SK-N-SH (cell line): ENCODE measurements at regions not wholly inside any gene's neighbourhood (a gene's known extent, or its start where the extent isn't known, plus 50 kb on each side); places are given as distances from the start of the nearest gene placed in this dataset.

Experiments used
- CTCF ChIA-PET: fragments of 300-600, 350-600 bp; formaldehyde crosslinking; extraction: SDS; loops from one replicate; lab custom pipeline; 2021; lab: Yijun Ruan, JAX
- POLR2A ChIA-PET: fragments of 350-600 bp; sonication (Branson Sonifier 250); formaldehyde crosslinking; extraction: SDS; loops from one replicate; lab custom pipeline; 2020; ENCODE audit warnings: antibody characterized with exemption, inconsistent platforms; lab: Yijun Ruan, JAX
- DNase-seq: peaks from one replicate; pipeline ENCODE4 v3.0.0; 2012
- H2AFZ ChIP-seq: fragments of 200-600 bp; sonication (generic); 2 replicates; pipeline ENCODE4 v1.8.1; 2016; ENCODE audit warnings: antibody characterized with exemption, mild to moderate bottlenecking, low read depth
- H3F3A ChIP-seq: fragments of 200-600 bp; sonication (generic); replicated peaks from 2 replicates; pipeline ENCODE3; 2016; ENCODE audit warnings: antibody characterized with exemption, mild to moderate bottlenecking; ENCODE audit not compliant: insufficient read depth
- H3K27ac ChIP-seq, 2 experiments: fragments of 200-500 bp in 1 of 2; fragments of 200-600 bp in 1 of 2; sonication (Bioruptor generic) in 1 of 2; sonication (generic), shearing (Covaris generic) in 1 of 2; 2 replicates each; pipeline versions ENCODE4 v1.5.1 to v1.6.1; 2014 to 2016; ENCODE audit warnings: low read depth in 2 of 2, inconsistent platforms in 1 of 2, low read length in 1 of 2, mild to moderate bottlenecking in 1 of 2, mixed read lengths in 1 of 2
- H3K27me3 ChIP-seq: fragments of 200-600 bp; sonication (generic), shearing (Covaris generic); 2 replicates; pipeline ENCODE4 v1.6.1; 2016; ENCODE audit warnings: mixed run types; ENCODE audit not compliant: insufficient read depth
- H3K36me3 ChIP-seq, 2 experiments: fragments of 200-500 bp in 1 of 2; fragments of 200-600 bp in 1 of 2; sonication (Bioruptor generic) in 1 of 2; sonication (generic) in 1 of 2; replicated peaks in 1 of 2; 2 replicates each; pipeline versions ENCODE3 to v1.5.1; 2014 to 2016; ENCODE audit warnings: low read length in 1 of 2, mild to moderate bottlenecking in 1 of 2; ENCODE audit not compliant: insufficient read depth in 2 of 2, control insufficient read depth in 1 of 2
- H3K4me1 ChIP-seq, 2 experiments: fragments of 200-500 bp in 1 of 2; fragments of 200-600 bp in 1 of 2; sonication (Bioruptor generic) in 1 of 2; sonication (generic), shearing (Covaris generic) in 1 of 2; 2 replicates each; pipeline versions ENCODE4 v1.5.1 to v1.6.1; 2014 to 2016; ENCODE audit warnings: low read depth in 1 of 2, low read length in 1 of 2, mixed run types in 1 of 2; ENCODE audit not compliant: insufficient read depth in 2 of 2, control insufficient read depth in 1 of 2
- H3K4me2 ChIP-seq: fragments of 200-600 bp; sonication (generic), shearing (Covaris generic); 2 replicates; pipeline ENCODE4 v1.6.1; 2017; ENCODE audit warnings: mixed run types
- H3K4me3 ChIP-seq, 2 experiments: fragments of 200-500 bp in 1 of 2; fragments of 200-600 bp in 1 of 2; sonication (Bioruptor generic) in 1 of 2; sonication (generic), shearing (Covaris generic) in 1 of 2; 2 replicates each; pipeline versions ENCODE4 v1.5.1 to v1.8.1; 2014 to 2016; ENCODE audit warnings: low read depth in 2 of 2, inconsistent platforms in 1 of 2, low read length in 1 of 2, mild to moderate bottlenecking in 1 of 2, mixed read lengths in 1 of 2, moderate library complexity in 1 of 2
- H3K79me2 ChIP-seq: fragments of 200-600 bp; sonication (generic); 2 replicates; pipeline ENCODE4 v1.8.1; 2017; ENCODE audit warnings: mild to moderate bottlenecking; ENCODE audit not compliant: insufficient read depth
- H3K9ac ChIP-seq: fragments of 200-600 bp; sonication (generic); 2 replicates; pipeline ENCODE4 v1.6.1; 2017; ENCODE audit warnings: mixed run types
- H3K9me2 ChIP-seq: fragments of 200-600 bp; sonication (generic); 2 replicates; pipeline ENCODE4 v1.6.1; 2017; ENCODE audit warnings: mixed run types
- H3K9me3 ChIP-seq: fragments of 200-600 bp; sonication (generic); 2 replicates; pipeline ENCODE4 v1.6.1; 2017; ENCODE audit warnings: mixed run types, mild to moderate bottlenecking, moderate library complexity
- H4K20me1 ChIP-seq: fragments of 200-600 bp; sonication (generic); 2 replicates; pipeline ENCODE4 v1.6.1; 2017; ENCODE audit warnings: mild to moderate bottlenecking, mixed run types; ENCODE audit not compliant: insufficient read depth
- CHD2 ChIP-seq: fragments of 150-350 bp; IDR thresholded peaks from 2 replicates; pipeline ENCODE4 v1.6.1; 2018; ENCODE audit warnings: low read length; ENCODE audit not compliant: partially characterized antibody
- EP300 ChIP-seq, 2 experiments: IDR thresholded peaks; 2 replicates each; pipeline versions ENCODE4 v1.4.0 to v1.6.1; 2012; ENCODE audit warnings: borderline replicate concordance in 1 of 2, low read depth in 1 of 2, low read length in 1 of 2
- GABPA ChIP-seq: IDR thresholded peaks from 2 replicates; pipeline ENCODE4 v1.4.0; 2012; ENCODE audit warnings: low read depth, mild to moderate bottlenecking
- GATA2 ChIP-seq: sonication (generic); formaldehyde crosslinking; IDR thresholded peaks from 2 replicates; pipeline ENCODE4 v1.5.0; 2020; ENCODE audit warnings: mild to moderate bottlenecking, missing genetic modification reagents
- IRF3 ChIP-seq: fragments of 150-350 bp; IDR thresholded peaks from 2 replicates; pipeline ENCODE4 v1.6.1; 2016; ENCODE audit warnings: mild to moderate bottlenecking, low read depth, low read length
- MEF2A ChIP-seq: IDR thresholded peaks from 2 replicates; pipeline ENCODE4 v1.4.0; 2012; ENCODE audit warnings: low read depth, borderline replicate concordance
- RCOR1 ChIP-seq: fragments of 150-350 bp; IDR thresholded peaks from 2 replicates; pipeline ENCODE4 v1.6.1; 2017; ENCODE audit warnings: antibody characterized with exemption, low read length
- REST ChIP-seq: IDR thresholded peaks from 2 replicates; pipeline ENCODE4 v1.6.1; 2012; ENCODE audit warnings: mild to moderate bottlenecking, low read depth, low read length, moderate library complexity
- USF1 ChIP-seq: IDR thresholded peaks from 2 replicates; pipeline ENCODE4 v1.4.0; 2012; ENCODE audit warnings: low read depth, borderline replicate concordance
- YY1 ChIP-seq: IDR thresholded peaks from 2 replicates; pipeline ENCODE4 v1.4.0; 2012; ENCODE audit warnings: low read depth, mild to moderate bottlenecking
- WGBS: methylation state at CpG from one replicate; pipeline ENCODE4 v1.1.6; 2017; ENCODE audit warnings: low lambda C conversion rate; 5-methylcytosine and 5-hydroxymethylcytosine counted together
- TF ChIP-seq, protein P1 (sequence below): IDR thresholded peaks from 2 replicates; pipeline ENCODE4; 2012
- TF ChIP-seq, protein P2 (sequence below): IDR thresholded peaks from 2 replicates; pipeline ENCODE4 v1.4.0; 2012; ENCODE audit warnings: low read depth, borderline replicate concordance
- TF ChIP-seq, protein P3 (sequence below): fragments of 200-600 bp; sonication (generic); IDR thresholded peaks from 2 replicates; pipeline ENCODE4 v1.6.1; 2017; ENCODE audit warnings: antibody characterized with exemption, mild to moderate bottlenecking, moderate library complexity

GRCh38 chr3:80643421-80643820, 875.6 kb upstream of the ROBO1 start:
- Histone ChIP-seq H3K27me3 (no peaks in the 10 kb centered on the region), H3K27ac (no peak overlapping the region), H3K4me3 (no peak overlapping the region), H3K9me2 (no peaks in the 10 kb centered on the region), H3K9me3 (no peaks in the 10 kb centered on the region), H3K9ac (no peak overlapping the region), H3K36me3 (no peaks in the 10 kb centered on the region), H3K79me2 (no peaks in the 10 kb centered on the region), H4K20me1 (no peaks in the 10 kb centered on the region), H2AFZ (no peak overlapping the region), H3K4me2 (no peak overlapping the region), H3K4me1 (no peaks in the 10 kb centered on the region), H3F3A (no peaks in the 10 kb centered on the region)
- WGBS: 50% methylated on average over 4 of the region's 4 CpGs
- ChIA-PET POLR2A (no interaction called here), CTCF (no interaction called here)
- TF ChIP-seq GATA2 (CRISPR knock-in tag): no peak
- DNase-seq: no peak

- CTCF ChIA-PET: interaction anchor here (0.6 kb wide), 1 partner anchor 12 kb away, joined by 3 read pairs; no protein-coding TSS in a partner anchor
- H2AFZ ChIP-seq: no peak overlapping the region
- H3K4me3 ChIP-seq: no peak overlapping the region
- 24% methylated on average over 8 of the region's 8 CpGs for WGBS
- H3K79me2 ChIP-seq: no peaks in the 10 kb centered on the region
- no peak overlapping the region for H3K9ac ChIP-seq
- POLR2A ChIA-PET: no interaction called here
- no peaks in the 10 kb centered on the region for H3K9me2 ChIP-seq
- H3K4me1 ChIP-seq: peaks cover 0 to 3% of the 10 kb centered on the region in 2 experiments; a peak in 2 of 4 replicates
- no peaks in the 10 kb centered on the region for H3K36me3 ChIP-seq
- no peaks in the 10 kb centered on the region for H3K27me3 ChIP-seq
- H4K20me1 ChIP-seq: no peaks in the 10 kb centered on the region
- no peaks in the 10 kb centered on the region for H3F3A ChIP-seq
- H3K4me2 ChIP-seq: no peak overlapping the region
- H3K27ac ChIP-seq: peak overlapping the region in 1 of 2 experiments; percentile 72; a peak in 2 of 4 replicates
- no peaks in the 10 kb centered on the region for H3K9me3 ChIP-seq
- peak; percentile 26 for DNase-seq
- TF ChIP-seq RCOR1: no peak; the same call in 1 of the 2 replicates
- no peak for TF ChIP-seq MEF2A
- no peak for TF ChIP-seq REST
- TF ChIP-seq GABPA: no peak
- peak; percentile 65 for TF ChIP-seq CHD2
- no peak for TF ChIP-seq IRF3
- TF ChIP-seq, protein P1, sequence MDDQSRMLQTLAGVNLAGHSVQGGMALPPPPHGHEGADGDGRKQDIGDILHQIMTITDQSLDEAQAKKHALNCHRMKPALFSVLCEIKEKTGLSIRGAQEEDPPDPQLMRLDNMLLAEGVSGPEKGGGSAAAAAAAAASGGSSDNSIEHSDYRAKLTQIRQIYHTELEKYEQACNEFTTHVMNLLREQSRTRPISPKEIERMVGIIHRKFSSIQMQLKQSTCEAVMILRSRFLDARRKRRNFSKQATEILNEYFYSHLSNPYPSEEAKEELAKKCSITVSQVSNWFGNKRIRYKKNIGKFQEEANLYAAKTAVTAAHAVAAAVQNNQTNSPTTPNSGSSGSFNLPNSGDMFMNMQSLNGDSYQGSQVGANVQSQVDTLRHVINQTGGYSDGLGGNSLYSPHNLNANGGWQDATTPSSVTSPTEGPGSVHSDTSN: no peak
- TF ChIP-seq, protein P2, sequence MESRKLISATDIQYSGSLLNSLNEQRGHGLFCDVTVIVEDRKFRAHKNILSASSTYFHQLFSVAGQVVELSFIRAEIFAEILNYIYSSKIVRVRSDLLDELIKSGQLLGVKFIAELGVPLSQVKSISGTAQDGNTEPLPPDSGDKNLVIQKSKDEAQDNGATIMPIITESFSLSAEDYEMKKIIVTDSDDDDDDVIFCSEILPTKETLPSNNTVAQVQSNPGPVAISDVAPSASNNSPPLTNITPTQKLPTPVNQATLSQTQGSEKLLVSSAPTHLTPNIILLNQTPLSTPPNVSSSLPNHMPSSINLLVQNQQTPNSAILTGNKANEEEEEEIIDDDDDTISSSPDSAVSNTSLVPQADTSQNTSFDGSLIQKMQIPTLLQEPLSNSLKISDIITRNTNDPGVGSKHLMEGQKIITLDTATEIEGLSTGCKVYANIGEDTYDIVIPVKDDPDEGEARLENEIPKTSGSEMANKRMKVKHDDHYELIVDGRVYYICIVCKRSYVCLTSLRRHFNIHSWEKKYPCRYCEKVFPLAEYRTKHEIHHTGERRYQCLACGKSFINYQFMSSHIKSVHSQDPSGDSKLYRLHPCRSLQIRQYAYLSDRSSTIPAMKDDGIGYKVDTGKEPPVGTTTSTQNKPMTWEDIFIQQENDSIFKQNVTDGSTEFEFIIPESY: no peak
- TF ChIP-seq GATA2 (CRISPR knock-in tag): peak; percentile 35
- TF ChIP-seq YY1: no peak
- TF ChIP-seq EP300 (IDR thresholded peaks at IDR 0.05; ENCODE audit: borderline replicate concordance in 1 of 2, low read depth in 1 of 2, low read length in 1 of 2): peak in 1 of 2 experiments; percentile 69; a peak in 1 of 4 replicates
- TF ChIP-seq, protein P3, sequence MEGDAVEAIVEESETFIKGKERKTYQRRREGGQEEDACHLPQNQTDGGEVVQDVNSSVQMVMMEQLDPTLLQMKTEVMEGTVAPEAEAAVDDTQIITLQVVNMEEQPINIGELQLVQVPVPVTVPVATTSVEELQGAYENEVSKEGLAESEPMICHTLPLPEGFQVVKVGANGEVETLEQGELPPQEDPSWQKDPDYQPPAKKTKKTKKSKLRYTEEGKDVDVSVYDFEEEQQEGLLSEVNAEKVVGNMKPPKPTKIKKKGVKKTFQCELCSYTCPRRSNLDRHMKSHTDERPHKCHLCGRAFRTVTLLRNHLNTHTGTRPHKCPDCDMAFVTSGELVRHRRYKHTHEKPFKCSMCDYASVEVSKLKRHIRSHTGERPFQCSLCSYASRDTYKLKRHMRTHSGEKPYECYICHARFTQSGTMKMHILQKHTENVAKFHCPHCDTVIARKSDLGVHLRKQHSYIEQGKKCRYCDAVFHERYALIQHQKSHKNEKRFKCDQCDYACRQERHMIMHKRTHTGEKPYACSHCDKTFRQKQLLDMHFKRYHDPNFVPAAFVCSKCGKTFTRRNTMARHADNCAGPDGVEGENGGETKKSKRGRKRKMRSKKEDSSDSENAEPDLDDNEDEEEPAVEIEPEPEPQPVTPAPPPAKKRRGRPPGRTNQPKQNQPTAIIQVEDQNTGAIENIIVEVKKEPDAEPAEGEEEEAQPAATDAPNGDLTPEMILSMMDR: no peak
- no peak for TF ChIP-seq USF1
These were observed 850.8 kb upstream of the ROBO1 start for GRCh38 chr3:80618295-80619256.
